WTC11 (cell line): ENCODE measurements at regions not wholly inside any gene's neighbourhood (a gene's known extent, or its start where the extent isn't known, plus 50 kb on each side); places are given as distances from the start of the nearest gene placed in this dataset.
"Not testable (repeated sequence)": the region's sequence is repeated elsewhere in the genome, so short reads cannot be mapped to it uniquely, and the experiment has no call there.

Experiments
- ATAC-seq: fragments of 200-7000 bp; cut with Tn5 transposase; 2 replicates; pipeline ENCODE4 v1.10.0; 2021; ENCODE audit warnings: mild to moderate bottlenecking, moderate library complexity
- CTCF ChIA-PET: fragments of 300-600 bp; sonication (Branson Sonifier 250); formaldehyde crosslinking; loops from one replicate; lab custom pipeline; 2021; ENCODE audit warnings: antibody characterized with exemption; lab: Charles Lee
- POLR2A ChIA-PET: fragments of 350-600 bp; sonication (Branson Sonifier 250); formaldehyde crosslinking; loops from one replicate; lab custom pipeline; 2021; ENCODE audit warnings: antibody characterized with exemption; lab: Charles Lee
- DNase-seq: peaks from one replicate; pipeline ENCODE4 v3.0.0; 2021; ENCODE audit warnings: low spot score
- H3K27ac Mint-ChIP-seq: 2 replicates; pipeline ENCODE4 v1.8.0; 2021; ENCODE audit warnings: mixed read lengths
- H3K27me3 Mint-ChIP-seq: 2 replicates; pipeline ENCODE4 v1.8.0; 2021; ENCODE audit warnings: low read depth, mild to moderate bottlenecking, moderate library complexity, mixed read lengths
- H3K36me3 Mint-ChIP-seq: 2 replicates; pipeline ENCODE4 v1.8.0; 2021; ENCODE audit warnings: mixed read lengths
- H3K4me1 Mint-ChIP-seq: 2 replicates; pipeline ENCODE4 v1.8.0; 2022; ENCODE audit warnings: mixed read lengths
- H3K4me3 Mint-ChIP-seq: 2 replicates; pipeline ENCODE4 v1.8.0; 2021; ENCODE audit warnings: mild to moderate bottlenecking, moderate library complexity, mixed read lengths
- H3K9me3 Mint-ChIP-seq: 2 replicates; pipeline ENCODE4 v1.8.0; 2021; ENCODE audit warnings: mixed read lengths
- GABPB1 ChIP-seq: sonication (generic); formaldehyde crosslinking; IDR thresholded peaks from 2 replicates; pipeline ENCODE4 v1.8.1; 2023; ENCODE audit warnings: mild to moderate bottlenecking, missing genetic modification reagents
- KAT7 ChIP-seq: sonication (generic); formaldehyde crosslinking; IDR thresholded peaks from 2 replicates; pipeline ENCODE4 v1.8.1; 2023; ENCODE audit warnings: missing genetic modification reagents, mild to moderate bottlenecking, borderline replicate concordance
- SMAD4 ChIP-seq: sonication (generic); formaldehyde crosslinking; IDR thresholded peaks from 2 replicates; pipeline ENCODE4 v1.8.0; 2022; ENCODE audit warnings: mild to moderate bottlenecking, missing genetic modification reagents
- ZNF416 ChIP-seq: fragments of 250-450 bp; sonication (Bioruptor Pico); IDR thresholded peaks from 2 replicates; pipeline ENCODE4 v1.9.0; 2021; ENCODE audit warnings: mild to moderate bottlenecking, inconsistent platforms
- TF ChIP-seq, protein P1 (sequence below): sonication (generic); formaldehyde crosslinking; IDR thresholded peaks from 2 replicates; pipeline ENCODE4 v1.8.1; 2023; ENCODE audit warnings: mild to moderate bottlenecking, missing genetic modification reagents, moderate library complexity
- TF ChIP-seq, protein P2 (sequence below): sonication (generic); formaldehyde crosslinking; IDR thresholded peaks from 2 replicates; pipeline ENCODE4 v1.8.1; 2023; ENCODE audit warnings: mild to moderate bottlenecking, missing genetic modification reagents, borderline replicate concordance
- TF ChIP-seq, protein P3 (sequence below): sonication (generic); formaldehyde crosslinking; IDR thresholded peaks from 2 replicates; pipeline ENCODE4 v1.8.1; 2022; ENCODE audit warnings: mild to moderate bottlenecking, moderate library complexity, missing genetic modification reagents
- TF ChIP-seq, protein P4 (sequence below): sonication (generic); formaldehyde crosslinking; IDR thresholded peaks from 2 replicates; pipeline ENCODE4 v1.8.1; 2022; ENCODE audit warnings: low read depth, mild to moderate bottlenecking, moderate library complexity, missing genetic modification reagents, borderline replicate concordance
- TF ChIP-seq, protein P5 (sequence below): sonication (generic); formaldehyde crosslinking; IDR thresholded peaks from 2 replicates; pipeline ENCODE4 v1.8.0; 2022; ENCODE audit warnings: mild to moderate bottlenecking, missing genetic modification reagents

DNA sequence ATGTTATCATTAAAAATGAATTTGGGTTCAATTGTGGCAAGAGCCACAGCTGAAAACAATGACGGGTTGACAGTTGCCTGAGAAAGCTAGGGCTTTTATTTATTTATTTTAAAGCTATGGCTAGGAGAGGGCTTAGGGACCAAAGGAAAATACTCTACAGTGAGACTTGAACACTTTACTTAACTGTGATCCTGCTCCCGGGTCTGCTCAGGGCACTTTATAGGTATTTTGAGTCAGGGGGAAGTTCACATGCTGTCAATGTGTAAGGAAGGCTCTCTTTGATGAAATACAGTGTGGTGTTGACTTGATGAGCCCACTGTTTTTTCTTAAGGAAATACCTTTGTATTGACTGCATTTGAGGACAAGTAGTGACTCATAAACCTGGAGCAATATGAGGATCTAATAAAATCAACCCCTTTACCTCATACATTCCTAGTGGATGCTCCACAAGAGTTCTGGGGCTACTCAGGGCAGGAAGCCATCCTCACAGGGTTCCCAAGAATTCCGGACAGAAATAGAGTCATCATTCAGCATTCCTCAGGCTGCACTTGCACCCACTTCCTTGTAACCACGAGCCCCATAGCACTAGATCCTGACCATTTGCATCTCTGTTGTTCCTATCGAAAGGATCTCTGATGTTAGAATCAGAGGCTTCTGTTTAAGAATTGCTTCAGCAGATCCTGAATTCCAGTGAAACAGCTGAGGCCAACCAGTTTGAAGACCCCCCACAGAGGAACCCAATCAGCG lies 61.0 kb upstream of the PNPLA4 start:
- H3K4me1 Mint-ChIP-seq, H3K36me3 Mint-ChIP-seq, POLR2A ChIA-PET, H3K9me3 Mint-ChIP-seq, H3K27ac Mint-ChIP-seq, H3K27me3 Mint-ChIP-seq, DNase-seq, ATAC-seq, CTCF ChIA-PET, H3K4me3 Mint-ChIP-seq: not testable (repeated sequence)

DNA sequence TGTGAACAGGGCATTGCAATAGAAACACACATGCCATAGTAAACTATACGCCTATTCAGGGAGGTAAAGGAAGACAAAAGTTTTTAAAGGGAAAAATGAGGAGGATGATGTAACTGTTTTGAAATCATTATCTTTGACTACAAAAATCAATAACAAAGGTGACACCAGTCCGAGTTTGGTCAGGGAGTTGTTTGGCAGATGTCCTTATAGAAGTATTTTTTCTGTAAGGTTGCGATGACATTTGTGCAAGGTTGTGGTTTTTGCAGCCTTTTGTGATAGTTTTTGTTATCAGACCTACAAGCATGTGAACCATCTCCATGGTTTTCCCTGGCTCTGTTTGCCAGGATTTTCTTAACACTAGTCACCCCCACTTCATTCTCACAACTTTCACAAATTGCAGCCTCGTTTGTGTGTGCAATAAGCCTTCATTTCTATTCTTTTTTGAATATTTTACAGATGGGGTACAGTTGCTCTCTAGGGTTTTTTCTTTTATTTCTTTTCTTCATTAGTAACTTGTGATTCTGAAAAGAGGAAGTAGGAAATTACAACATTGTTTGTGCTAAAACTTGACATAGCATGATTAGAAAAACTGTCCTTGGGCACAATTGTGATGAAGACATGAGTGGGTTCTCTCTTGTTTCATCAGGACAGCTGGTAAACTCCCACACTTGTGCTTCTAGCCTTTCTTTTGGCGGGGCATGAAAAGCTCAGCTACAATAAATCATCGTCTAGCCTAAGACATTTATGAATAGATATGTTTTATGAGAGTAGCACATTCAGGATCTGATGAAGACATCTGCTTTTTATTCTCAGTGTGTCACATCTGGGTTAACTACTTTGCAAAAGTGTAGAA lies 60.2 kb upstream of the PNPLA4 start:
- POLR2A ChIA-PET: no interaction called here
- TF ChIP-seq, protein P1, sequence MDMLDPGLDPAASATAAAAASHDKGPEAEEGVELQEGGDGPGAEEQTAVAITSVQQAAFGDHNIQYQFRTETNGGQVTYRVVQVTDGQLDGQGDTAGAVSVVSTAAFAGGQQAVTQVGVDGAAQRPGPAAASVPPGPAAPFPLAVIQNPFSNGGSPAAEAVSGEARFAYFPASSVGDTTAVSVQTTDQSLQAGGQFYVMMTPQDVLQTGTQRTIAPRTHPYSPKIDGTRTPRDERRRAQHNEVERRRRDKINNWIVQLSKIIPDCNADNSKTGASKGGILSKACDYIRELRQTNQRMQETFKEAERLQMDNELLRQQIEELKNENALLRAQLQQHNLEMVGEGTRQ (CRISPR knock-in tag): no peak
- TF ChIP-seq, protein P2, sequence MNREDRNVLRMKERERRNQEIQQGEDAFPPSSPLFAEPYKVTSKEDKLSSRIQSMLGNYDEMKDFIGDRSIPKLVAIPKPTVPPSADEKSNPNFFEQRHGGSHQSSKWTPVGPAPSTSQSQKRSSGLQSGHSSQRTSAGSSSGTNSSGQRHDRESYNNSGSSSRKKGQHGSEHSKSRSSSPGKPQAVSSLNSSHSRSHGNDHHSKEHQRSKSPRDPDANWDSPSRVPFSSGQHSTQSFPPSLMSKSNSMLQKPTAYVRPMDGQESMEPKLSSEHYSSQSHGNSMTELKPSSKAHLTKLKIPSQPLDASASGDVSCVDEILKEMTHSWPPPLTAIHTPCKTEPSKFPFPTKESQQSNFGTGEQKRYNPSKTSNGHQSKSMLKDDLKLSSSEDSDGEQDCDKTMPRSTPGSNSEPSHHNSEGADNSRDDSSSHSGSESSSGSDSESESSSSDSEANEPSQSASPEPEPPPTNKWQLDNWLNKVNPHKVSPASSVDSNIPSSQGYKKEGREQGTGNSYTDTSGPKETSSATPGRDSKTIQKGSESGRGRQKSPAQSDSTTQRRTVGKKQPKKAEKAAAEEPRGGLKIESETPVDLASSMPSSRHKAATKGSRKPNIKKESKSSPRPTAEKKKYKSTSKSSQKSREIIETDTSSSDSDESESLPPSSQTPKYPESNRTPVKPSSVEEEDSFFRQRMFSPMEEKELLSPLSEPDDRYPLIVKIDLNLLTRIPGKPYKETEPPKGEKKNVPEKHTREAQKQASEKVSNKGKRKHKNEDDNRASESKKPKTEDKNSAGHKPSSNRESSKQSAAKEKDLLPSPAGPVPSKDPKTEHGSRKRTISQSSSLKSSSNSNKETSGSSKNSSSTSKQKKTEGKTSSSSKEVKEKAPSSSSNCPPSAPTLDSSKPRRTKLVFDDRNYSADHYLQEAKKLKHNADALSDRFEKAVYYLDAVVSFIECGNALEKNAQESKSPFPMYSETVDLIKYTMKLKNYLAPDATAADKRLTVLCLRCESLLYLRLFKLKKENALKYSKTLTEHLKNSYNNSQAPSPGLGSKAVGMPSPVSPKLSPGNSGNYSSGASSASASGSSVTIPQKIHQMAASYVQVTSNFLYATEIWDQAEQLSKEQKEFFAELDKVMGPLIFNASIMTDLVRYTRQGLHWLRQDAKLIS (CRISPR knock-in tag): no peak
- peak; percentile 81; the same call in 1 of the 2 replicates for TF ChIP-seq GABPB1 (CRISPR knock-in tag)
- TF ChIP-seq SMAD4 (CRISPR knock-in tag): no peak
- TF ChIP-seq, protein P3, sequence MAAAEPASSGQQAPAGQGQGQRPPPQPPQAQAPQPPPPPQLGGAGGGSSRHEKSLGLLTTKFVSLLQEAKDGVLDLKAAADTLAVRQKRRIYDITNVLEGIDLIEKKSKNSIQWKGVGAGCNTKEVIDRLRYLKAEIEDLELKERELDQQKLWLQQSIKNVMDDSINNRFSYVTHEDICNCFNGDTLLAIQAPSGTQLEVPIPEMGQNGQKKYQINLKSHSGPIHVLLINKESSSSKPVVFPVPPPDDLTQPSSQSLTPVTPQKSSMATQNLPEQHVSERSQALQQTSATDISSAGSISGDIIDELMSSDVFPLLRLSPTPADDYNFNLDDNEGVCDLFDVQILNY (CRISPR knock-in tag): no peak
- H3K27ac Mint-ChIP-seq: no peak overlapping the region
- DNase-seq (no peak), ATAC-seq (no peak)
- no peaks in the 10 kb centered on the region for H3K36me3 Mint-ChIP-seq
- no peaks in the 10 kb centered on the region; the same call in 1 of the 2 replicates for H3K9me3 Mint-ChIP-seq
- no peak overlapping the region for H3K4me3 Mint-ChIP-seq
- no peaks in the 10 kb centered on the region for H3K4me1 Mint-ChIP-seq
- no peaks in the 10 kb centered on the region for H3K27me3 Mint-ChIP-seq
- CTCF ChIA-PET: no interaction called here

DNA sequence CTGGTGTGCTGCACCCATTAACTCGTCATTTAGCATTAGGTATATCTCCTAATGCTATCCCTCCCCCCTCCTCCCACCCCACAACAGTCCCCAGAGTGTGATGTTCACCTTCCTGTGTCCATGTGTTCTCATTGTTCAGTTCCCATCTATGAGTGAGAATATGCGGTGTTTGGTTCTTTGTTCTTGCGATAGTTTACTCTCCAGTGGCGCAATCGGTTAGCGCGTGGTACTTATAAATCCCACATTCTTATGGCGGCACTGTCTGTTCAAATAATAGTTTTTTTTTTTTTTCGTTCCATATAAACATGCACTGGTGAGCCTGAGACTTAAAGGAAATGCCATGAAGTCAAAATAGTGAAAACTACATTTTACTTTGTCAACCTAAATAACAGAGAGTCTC lies 59.5 kb upstream of the PNPLA4 start:
- ATAC-seq, H3K36me3 Mint-ChIP-seq, H3K27ac Mint-ChIP-seq, H3K4me3 Mint-ChIP-seq, H3K4me1 Mint-ChIP-seq, H3K9me3 Mint-ChIP-seq, H3K27me3 Mint-ChIP-seq, POLR2A ChIA-PET, DNase-seq, CTCF ChIA-PET: not testable (repeated sequence)

DNA sequence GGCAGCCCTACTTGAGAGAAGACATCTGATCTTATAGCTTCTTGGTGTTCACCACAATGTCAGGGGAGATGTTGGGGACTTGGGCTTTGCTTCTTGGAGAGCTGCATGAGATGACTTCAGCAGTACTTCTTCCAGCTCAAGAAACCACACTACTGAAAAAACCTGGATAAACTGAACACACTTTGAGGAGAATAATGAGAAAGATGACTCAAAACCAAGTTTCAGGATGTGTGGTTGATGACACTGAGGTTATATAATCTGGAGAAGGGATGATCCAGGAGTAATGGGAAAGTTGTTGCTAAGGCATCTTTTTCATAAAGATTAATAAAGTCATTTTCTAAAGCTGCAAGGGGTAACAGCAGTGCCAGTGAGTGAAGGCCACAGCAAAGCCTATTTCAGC lies 58.4 kb upstream of the PNPLA4 start:
- TF ChIP-seq ZNF416 (CRISPR knock-in tag) (no peak), KAT7 (CRISPR knock-in tag) (no peak)
- TF ChIP-seq, protein P4, sequence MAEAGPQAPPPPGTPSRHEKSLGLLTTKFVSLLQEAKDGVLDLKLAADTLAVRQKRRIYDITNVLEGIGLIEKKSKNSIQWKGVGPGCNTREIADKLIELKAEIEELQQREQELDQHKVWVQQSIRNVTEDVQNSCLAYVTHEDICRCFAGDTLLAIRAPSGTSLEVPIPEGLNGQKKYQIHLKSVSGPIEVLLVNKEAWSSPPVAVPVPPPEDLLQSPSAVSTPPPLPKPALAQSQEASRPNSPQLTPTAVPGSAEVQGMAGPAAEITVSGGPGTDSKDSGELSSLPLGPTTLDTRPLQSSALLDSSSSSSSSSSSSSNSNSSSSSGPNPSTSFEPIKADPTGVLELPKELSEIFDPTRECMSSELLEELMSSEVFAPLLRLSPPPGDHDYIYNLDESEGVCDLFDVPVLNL (CRISPR knock-in tag): no peak
- TF ChIP-seq, protein P5, sequence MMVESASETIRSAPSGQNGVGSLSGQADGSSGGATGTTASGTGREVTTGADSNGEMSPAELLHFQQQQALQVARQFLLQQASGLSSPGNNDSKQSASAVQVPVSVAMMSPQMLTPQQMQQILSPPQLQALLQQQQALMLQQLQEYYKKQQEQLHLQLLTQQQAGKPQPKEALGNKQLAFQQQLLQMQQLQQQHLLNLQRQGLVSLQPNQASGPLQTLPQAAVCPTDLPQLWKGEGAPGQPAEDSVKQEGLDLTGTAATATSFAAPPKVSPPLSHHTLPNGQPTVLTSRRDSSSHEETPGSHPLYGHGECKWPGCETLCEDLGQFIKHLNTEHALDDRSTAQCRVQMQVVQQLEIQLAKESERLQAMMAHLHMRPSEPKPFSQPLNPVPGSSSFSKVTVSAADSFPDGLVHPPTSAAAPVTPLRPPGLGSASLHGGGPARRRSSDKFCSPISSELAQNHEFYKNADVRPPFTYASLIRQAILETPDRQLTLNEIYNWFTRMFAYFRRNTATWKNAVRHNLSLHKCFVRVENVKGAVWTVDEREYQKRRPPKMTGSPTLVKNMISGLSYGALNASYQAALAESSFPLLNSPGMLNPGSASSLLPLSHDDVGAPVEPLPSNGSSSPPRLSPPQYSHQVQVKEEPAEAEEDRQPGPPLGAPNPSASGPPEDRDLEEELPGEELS: no peak
- TF ChIP-seq, all 79 proteins: peak for 0
- Mint-ChIP-seq H3K4me1 (no peaks in the 10 kb centered on the region), H3K9me3 (no peaks in the 10 kb centered on the region; the same call in 1 of the 2 replicates), H3K4me3 (no peak overlapping the region), H3K27me3 (no peaks in the 10 kb centered on the region), H3K36me3 (no peaks in the 10 kb centered on the region), H3K27ac (no peak overlapping the region)
- no peak for DNase-seq
- ATAC-seq: no peak
- POLR2A ChIA-PET: no interaction called here
- CTCF ChIA-PET: no interaction called here
